ENCODE measurements at regions not wholly inside any gene's neighbourhood (a gene's known extent, or its start where the extent isn't known, plus 50 kb on each side); places are given as distances from the start of the nearest gene placed in this dataset.

- intact Hi-C loops (cut with DNase I), result no loop called here
- Histone ChIP-seq H3K4me1 (ENCODE audit: insufficient read depth) (no peaks in the 10 kb centered on the region), H3K4me3 (no peak overlapping the region), H3K36me3 (no peaks in the 10 kb centered on the region), H3K27me3 (no peaks in the 10 kb centered on the region), H3K9me3 (no peaks in the 10 kb centered on the region), H3K27ac (no peak overlapping the region)
- WGBS, 3 donors, result 92 to 96% (median 92%) methylated on average over 3 of the region's 3 CpGs
- no peak for DNase-seq
- TF ChIP-seq POLR2A (IDR thresholded peaks at IDR 0.05), result no peak
- no peak for TF ChIP-seq CTCF (IDR thresholded peaks at IDR 0.05)
- TF ChIP-seq EP300 (IDR thresholded peaks at IDR 0.05), result no peak
Observed at GRCh38 chr2:146207901-146208300, 1636.9 kb upstream of the ACVR2A start.

GRCh38 chr2:146207417-146207816 is 1637.4 kb upstream of the ACVR2A start:
- intact Hi-C loops (cut with DNase I), result no loop called here
- TF ChIP-seq POLR2A (IDR thresholded peaks at IDR 0.05) (no peak), CTCF (IDR thresholded peaks at IDR 0.05) (no peak), EP300 (IDR thresholded peaks at IDR 0.05) (no peak)
- Histone ChIP-seq H3K9me3 (no peaks in the 10 kb centered on the region), H3K27ac (no peak overlapping the region), H3K36me3 (no peaks in the 10 kb centered on the region), H3K4me3 (no peak overlapping the region), H3K4me1 (ENCODE audit: insufficient read depth) (no peaks in the 10 kb centered on the region), H3K27me3 (no peaks in the 10 kb centered on the region)
- DNase-seq, result no peak
- 29 to 85% (median 31%) methylated on average over 1 of the region's 1 CpG for WGBS, 3 donors

GRCh38 chr2:146203064-146203624 is 1641.7 kb upstream of the ACVR2A start:
- TF ChIP-seq CTCF (IDR thresholded peaks at IDR 0.05) (no peak), EP300 (IDR thresholded peaks at IDR 0.05) (no peak), POLR2A (IDR thresholded peaks at IDR 0.05) (no peak)
- no peaks in the 10 kb centered on the region for H3K27me3 ChIP-seq
- H3K9me3 ChIP-seq, result no peaks in the 10 kb centered on the region
- no peak for DNase-seq
- no peaks in the 10 kb centered on the region for H3K36me3 ChIP-seq
- no peak overlapping the region for H3K4me3 ChIP-seq
- intact Hi-C loops (cut with DNase I), result no loop called here
- WGBS, 3 donors, result 83 to 87% (median 86%) methylated on average over 5 of the region's 5 CpGs
- H3K27ac ChIP-seq, result no peak overlapping the region
- no peaks in the 10 kb centered on the region for H3K4me1 ChIP-seq (ENCODE audit: insufficient read depth)

GRCh38 chr2:146193619-146194018 is 1651.2 kb upstream of the ACVR2A start:
- H3K36me3 ChIP-seq, result no peaks in the 10 kb centered on the region
- H3K4me1 ChIP-seq (ENCODE audit: insufficient read depth), result no peaks in the 10 kb centered on the region
- H3K4me3 ChIP-seq, result no peak overlapping the region
- no peaks in the 10 kb centered on the region for H3K9me3 ChIP-seq
- no peaks in the 10 kb centered on the region for H3K27me3 ChIP-seq
- no peak for DNase-seq
- no peak for TF ChIP-seq CTCF (IDR thresholded peaks at IDR 0.05)
- no peak for TF ChIP-seq EP300 (IDR thresholded peaks at IDR 0.05)
- TF ChIP-seq POLR2A (IDR thresholded peaks at IDR 0.05), result no peak
- no peak overlapping the region for H3K27ac ChIP-seq
- intact Hi-C loops (cut with DNase I), result no loop called here

GRCh38 chr2:146189541-146189940 is 1655.3 kb upstream of the ACVR2A start:
- Histone ChIP-seq H3K27me3 (no peaks in the 10 kb centered on the region), H3K4me3 (no peak overlapping the region), H3K9me3 (no peaks in the 10 kb centered on the region), H3K4me1 (ENCODE audit: insufficient read depth) (no peaks in the 10 kb centered on the region), H3K27ac (no peak overlapping the region), H3K36me3 (no peaks in the 10 kb centered on the region)
- no peak for DNase-seq
- TF ChIP-seq CTCF (IDR thresholded peaks at IDR 0.05) (no peak), EP300 (IDR thresholded peaks at IDR 0.05) (no peak), POLR2A (IDR thresholded peaks at IDR 0.05) (no peak)
- intact Hi-C loops (cut with DNase I), result no loop called here
